Testis (tissue), 2 donors: ENCODE measurements at regions not wholly inside any gene's neighbourhood (a gene's known extent, or its start where the extent isn't known, plus 50 kb on each side); places are given as distances from the start of the nearest gene placed in this dataset.
"Not testable (repeated sequence)": the region's sequence is repeated elsewhere in the genome, so short reads cannot be mapped to it uniquely, and the experiment has no call there.

Experiments used
- POLR2A ChIP-seq: fragments of 450-650 bp; IDR thresholded peaks from one replicate; pipeline ENCODE4 v1.6.1; 2017; ENCODE audit warnings: antibody characterized with exemption, mild to moderate bottlenecking, moderate library complexity
- TF ChIP-seq, protein P1 (sequence below), 3 experiments: fragments of 450-650 bp in 2 of 3; fragments of 200-600 bp in 1 of 3; sonication (generic) in 1 of 3; IDR thresholded peaks; one replicate each; pipeline ENCODE4 v1.5.1; 2016 to 2019; ENCODE audit warnings: antibody characterized with exemption in 3 of 3, mild to moderate bottlenecking in 2 of 3, moderate library complexity in 1 of 3

DNA sequence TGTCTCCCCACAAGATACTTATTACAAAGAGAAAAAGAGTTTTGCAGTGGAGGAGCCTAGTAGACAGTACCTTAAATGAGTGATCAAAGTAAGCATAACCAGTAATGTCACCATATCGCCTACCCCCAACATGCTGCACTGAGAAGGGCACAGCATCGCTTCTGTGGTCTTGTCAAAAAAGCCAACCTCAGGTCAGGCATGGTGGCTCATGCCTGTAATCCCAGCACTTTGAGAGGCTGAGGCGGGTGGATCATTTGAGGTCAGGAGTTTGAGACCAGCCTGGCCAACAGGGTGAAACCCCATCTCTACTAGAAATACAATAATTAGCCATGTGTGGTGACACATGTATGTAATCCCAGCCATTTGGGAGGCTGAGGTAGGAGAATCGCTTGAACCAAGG lies 135.8 kb upstream of the PRICKLE2 start:
- TF ChIP-seq, protein P1, sequence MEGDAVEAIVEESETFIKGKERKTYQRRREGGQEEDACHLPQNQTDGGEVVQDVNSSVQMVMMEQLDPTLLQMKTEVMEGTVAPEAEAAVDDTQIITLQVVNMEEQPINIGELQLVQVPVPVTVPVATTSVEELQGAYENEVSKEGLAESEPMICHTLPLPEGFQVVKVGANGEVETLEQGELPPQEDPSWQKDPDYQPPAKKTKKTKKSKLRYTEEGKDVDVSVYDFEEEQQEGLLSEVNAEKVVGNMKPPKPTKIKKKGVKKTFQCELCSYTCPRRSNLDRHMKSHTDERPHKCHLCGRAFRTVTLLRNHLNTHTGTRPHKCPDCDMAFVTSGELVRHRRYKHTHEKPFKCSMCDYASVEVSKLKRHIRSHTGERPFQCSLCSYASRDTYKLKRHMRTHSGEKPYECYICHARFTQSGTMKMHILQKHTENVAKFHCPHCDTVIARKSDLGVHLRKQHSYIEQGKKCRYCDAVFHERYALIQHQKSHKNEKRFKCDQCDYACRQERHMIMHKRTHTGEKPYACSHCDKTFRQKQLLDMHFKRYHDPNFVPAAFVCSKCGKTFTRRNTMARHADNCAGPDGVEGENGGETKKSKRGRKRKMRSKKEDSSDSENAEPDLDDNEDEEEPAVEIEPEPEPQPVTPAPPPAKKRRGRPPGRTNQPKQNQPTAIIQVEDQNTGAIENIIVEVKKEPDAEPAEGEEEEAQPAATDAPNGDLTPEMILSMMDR (IDR thresholded peaks at IDR 0.05): not testable (repeated sequence)
- not testable (repeated sequence) for TF ChIP-seq POLR2A
